Keratinocyte (primary cell): ENCODE measurements at regions not wholly inside any gene's neighbourhood (a gene's known extent, or its start where the extent isn't known, plus 50 kb on each side); places are given as distances from the start of the nearest gene placed in this dataset.
A peak's percentile ranks its signal among the peaks of the same experiment; 100 is the strongest.

Experiments
- DNase-seq: peaks from one replicate; pipeline ENCODE4 v3.0.0-alpha.2; 2011; ENCODE audit warnings: low read depth, missing footprints, low spot score
- FAIRE-seq: peaks from 2 replicates; lab custom pipeline; 2011; peaks lifted over from hg19 to GRCh38; lab: Jason Lieb, UNC
- H2AFZ ChIP-seq: 2 replicates; pipeline ENCODE4 v1.6.0; 2012; ENCODE audit warnings: low read length, control low read depth, inconsistent platforms; ENCODE audit not compliant: control insufficient read depth
- H3K27ac ChIP-seq: 2 replicates; pipeline ENCODE4 v1.5.1; 2011; ENCODE audit warnings: low read length; ENCODE audit not compliant: control insufficient read depth, insufficient read depth
- H3K27me3 ChIP-seq: 3 replicates; pipeline ENCODE4 v1.6.0; 2011; ENCODE audit warnings: low read length; ENCODE audit not compliant: control insufficient read depth, insufficient read depth; ENCODE audit errors: extremely low read depth
- H3K36me3 ChIP-seq, 2 experiments: 2 replicates in 1 of 2; 3 replicates in 1 of 2; pipeline ENCODE4 v1.5.1; 2011; ENCODE audit warnings: low read length in 2 of 2, mild to moderate bottlenecking in 1 of 2; ENCODE audit not compliant: control insufficient read depth in 2 of 2, insufficient read depth in 2 of 2; ENCODE audit errors: extremely low read depth in 1 of 2
- H3K4me1 ChIP-seq: 3 replicates; pipeline ENCODE4 v1.5.1; 2011; ENCODE audit warnings: low read length; ENCODE audit not compliant: control insufficient read depth, insufficient read depth; ENCODE audit errors: extremely low read depth
- H3K4me2 ChIP-seq: 3 replicates; pipeline ENCODE4 v1.6.0; 2011; ENCODE audit warnings: low read depth, low read length; ENCODE audit not compliant: control insufficient read depth, insufficient read depth; ENCODE audit errors: extremely low read depth
- H3K4me3 ChIP-seq, 3 experiments: fragments of 200-600 bp in 1 of 3; sonication (generic) in 1 of 3; 2 replicates in 2 of 3; 3 replicates in 1 of 3; pipeline ENCODE4 v1.5.1; 2011 to 2016; ENCODE audit warnings: low read length in 3 of 3, mild to moderate bottlenecking in 3 of 3, control low read depth in 2 of 3, inconsistent platforms in 1 of 3, low read depth in 1 of 3, mixed read lengths in 1 of 3, mixed run types in 1 of 3, moderate library complexity in 1 of 3; ENCODE audit not compliant: control insufficient read depth in 2 of 3, insufficient read depth in 2 of 3; ENCODE audit errors: extremely low read depth in 1 of 3
- H3K79me2 ChIP-seq: 2 replicates; pipeline ENCODE4 v1.6.0; 2012; ENCODE audit warnings: low read length; ENCODE audit not compliant: control insufficient read depth, insufficient read depth
- H3K9ac ChIP-seq: 3 replicates; pipeline ENCODE4 v1.6.0; 2011; ENCODE audit warnings: low read length; ENCODE audit not compliant: control insufficient read depth, insufficient read depth; ENCODE audit errors: extremely low read depth
- H3K9me1 ChIP-seq: 3 replicates; pipeline ENCODE4 v1.6.0; 2011; ENCODE audit warnings: low read length; ENCODE audit not compliant: control insufficient read depth, insufficient read depth; ENCODE audit errors: extremely low read depth
- H3K9me3 ChIP-seq: 2 replicates; pipeline ENCODE4 v1.5.1; 2012; ENCODE audit warnings: low read depth, low read length; ENCODE audit not compliant: control insufficient read depth
- H4K20me1 ChIP-seq: 3 replicates; pipeline ENCODE4 v1.6.0; 2011; ENCODE audit warnings: low read length; ENCODE audit not compliant: control insufficient read depth, insufficient read depth; ENCODE audit errors: extremely low read depth
- CTCF ChIP-seq, 3 experiments: IDR thresholded peaks in 1 of 3; conservative IDR thresholded peaks in 1 of 3; optimal IDR thresholded peaks in 1 of 3; 2 replicates in 2 of 3; 3 replicates in 1 of 3; pipeline versions ENCODE3 to v1.5.1; 2011; ENCODE audit warnings: low read length in 3 of 3, mild to moderate bottlenecking in 3 of 3, moderate library complexity in 2 of 3, control low read depth in 1 of 3, inconsistent platforms in 1 of 3; ENCODE audit not compliant: insufficient read depth in 2 of 3; ENCODE audit errors: extremely low read depth in 1 of 3
- EZH2 ChIP-seq: IDR thresholded peaks from one replicate; pipeline ENCODE4 v1.6.1; 2012; ENCODE audit warnings: inconsistent platforms, mild to moderate bottlenecking, low read length, moderate library complexity
- dilution Hi-C: fragments of 300-500 bp; cut with MboI; formaldehyde crosslinking; loops from one replicate; pipeline ENCODE4 v1.7.0; 2020; ENCODE audit warnings: low sequenced_read_pairs; ENCODE audit not compliant: extremely low pct_ligation_motif_present

DNA sequence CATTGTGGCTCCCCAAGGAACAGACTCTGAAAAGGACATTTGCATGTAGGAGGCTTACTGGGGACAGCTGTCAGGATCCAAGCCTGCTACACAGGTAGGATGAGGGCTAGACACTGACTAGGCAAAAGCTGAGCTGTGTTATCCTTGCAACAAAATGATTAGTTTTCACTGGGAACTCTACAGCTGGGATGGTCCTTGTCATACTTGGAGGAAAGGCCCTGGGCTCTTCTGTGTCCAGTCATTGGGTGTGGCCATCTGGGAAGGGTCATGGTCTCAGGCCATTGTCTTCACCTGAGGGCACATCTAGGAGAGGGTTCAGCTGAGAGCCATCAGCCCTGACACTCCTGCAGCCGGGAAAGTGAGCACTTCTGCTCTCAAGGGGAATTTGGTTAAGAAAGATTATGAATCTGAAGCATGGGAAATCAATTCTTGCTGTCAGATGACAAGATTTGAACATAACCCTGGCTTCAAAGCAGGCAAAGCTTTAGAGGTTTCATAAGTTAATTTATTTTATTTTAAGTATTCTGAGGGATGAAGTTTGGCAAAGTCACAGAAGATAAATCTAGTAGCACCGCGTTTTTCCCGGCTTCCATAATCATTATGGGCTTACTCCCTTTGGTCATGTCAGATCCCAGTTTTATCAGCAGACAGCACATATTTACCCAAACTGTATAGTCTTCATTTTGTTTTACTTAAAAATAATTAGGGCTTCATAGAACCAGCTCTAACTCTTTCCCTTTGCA is 78.4 kb upstream of the SLC22A23 start:
- Histone ChIP-seq H3K9me1 (no peaks in the 10 kb centered on the region), H3K79me2 (no peaks in the 10 kb centered on the region), H3K4me3 (peak overlapping the region in 1 of 3 experiments; percentile 11), H3K36me3 (no peaks in the 10 kb centered on the region), H3K27ac (no peak overlapping the region), H3K4me2 (peak overlapping the region; percentile 69), H3K27me3 (no peaks in the 10 kb centered on the region), H4K20me1 (no peaks in the 10 kb centered on the region), H3K4me1 (peaks cover 9% of the 10 kb centered on the region), H3K9ac (no peak overlapping the region), H2AFZ (no peak overlapping the region), H3K9me3 (no peaks in the 10 kb centered on the region)
- dilution Hi-C loops = no loop called here
- DNase-seq (no peak), FAIRE-seq (peak; percentile 13)
- TF ChIP-seq EZH2 (no peak), CTCF (optimal IDR thresholded peaks at IDR 0.05 in 1 of 3, IDR thresholded peaks at IDR 0.05 in 1 of 3, conservative IDR thresholded peaks at IDR 0.05 in 1 of 3; ENCODE audit: extremely low read depth in 1 of 3, insufficient read depth in 2 of 3, low read length in 3 of 3) (no peak)

GRCh38 chr6:3534599-3534998 is 77.7 kb upstream of the SLC22A23 start:
- H3K27me3 ChIP-seq = no peaks in the 10 kb centered on the region
- dilution Hi-C loops = no loop called here
- no peaks in the 10 kb centered on the region for H4K20me1 ChIP-seq
- FAIRE-seq (no peak), DNase-seq (no peak)
- H2AFZ ChIP-seq = no peak overlapping the region
- no peaks in the 10 kb centered on the region for H3K9me3 ChIP-seq
- no peak overlapping the region for H3K9ac ChIP-seq
- H3K4me3 ChIP-seq = no peak overlapping the region
- H3K4me1 ChIP-seq = peaks cover 9% of the 10 kb centered on the region
- H3K4me2 ChIP-seq = no peak overlapping the region
- no peaks in the 10 kb centered on the region for H3K9me1 ChIP-seq
- no peaks in the 10 kb centered on the region for H3K79me2 ChIP-seq
- no peak overlapping the region for H3K27ac ChIP-seq
- H3K36me3 ChIP-seq = no peaks in the 10 kb centered on the region
- no peak for TF ChIP-seq EZH2
- no peak for TF ChIP-seq CTCF (optimal IDR thresholded peaks at IDR 0.05 in 1 of 3, IDR thresholded peaks at IDR 0.05 in 1 of 3, conservative IDR thresholded peaks at IDR 0.05 in 1 of 3; ENCODE audit: extremely low read depth in 1 of 3, insufficient read depth in 2 of 3, low read length in 3 of 3)
